GM21360 (cell line): ENCODE measurements at regions not wholly inside any gene's neighbourhood (a gene's known extent, or its start where the extent isn't known, plus 50 kb on each side); places are given as distances from the start of the nearest gene placed in this dataset.
"Not testable (repeated sequence)": the region's sequence is repeated elsewhere in the genome, so short reads cannot be mapped to it uniquely, and the experiment has no call there.

ENCODE experiments used
- ATAC-seq: cut with Tn5 transposase; IDR thresholded peaks from one replicate; pipeline ENCODE4 v1.9.1; 2021; ENCODE audit warnings: mild to moderate bottlenecking, moderate library complexity; ENCODE audit not compliant: unreplicated experiment

DNA sequence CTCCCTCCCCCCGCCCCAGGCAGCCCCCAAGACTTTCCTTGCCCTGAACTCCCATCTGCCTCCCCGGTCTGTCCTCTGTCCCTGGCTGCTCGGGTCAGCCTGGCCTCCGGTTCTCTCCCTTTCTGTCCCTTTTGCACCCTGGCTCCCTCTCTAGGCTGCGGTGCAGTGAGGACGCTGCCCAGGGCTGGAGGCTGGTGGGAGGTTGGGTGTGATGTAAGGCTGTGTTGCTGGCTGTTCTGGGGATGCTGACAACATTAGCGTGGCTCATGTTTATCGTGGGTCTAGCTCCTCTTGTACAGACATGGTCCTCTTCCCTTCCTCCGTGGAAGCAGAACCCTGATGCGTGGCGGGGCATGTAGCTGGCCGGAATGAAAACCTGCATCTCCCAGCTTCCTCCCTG, 357.5 kb downstream of the CNTNAP3B start:
- ATAC-seq: not testable (repeated sequence)

DNA sequence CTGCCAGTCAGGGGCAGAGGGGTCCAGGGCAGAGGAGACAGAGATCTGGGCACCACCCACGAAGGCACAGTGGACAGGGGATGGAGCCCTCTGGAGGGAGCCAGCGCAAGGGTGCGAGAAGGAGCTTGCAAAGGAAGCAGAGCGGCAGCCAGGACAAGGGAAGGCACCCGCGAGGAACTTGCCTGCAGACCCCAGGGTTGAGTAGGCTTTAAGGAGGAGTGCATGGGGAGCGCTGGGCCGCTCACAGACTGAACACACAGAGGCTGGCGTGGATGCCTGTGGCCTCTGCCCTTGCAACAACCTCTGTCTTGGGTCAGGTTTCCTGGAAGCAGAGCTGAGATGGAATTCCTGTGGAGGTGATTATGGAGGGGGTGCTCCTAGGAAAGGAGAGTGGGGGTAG, 374.4 kb downstream of the CNTNAP3B start:
- not testable (repeated sequence) for ATAC-seq

DNA sequence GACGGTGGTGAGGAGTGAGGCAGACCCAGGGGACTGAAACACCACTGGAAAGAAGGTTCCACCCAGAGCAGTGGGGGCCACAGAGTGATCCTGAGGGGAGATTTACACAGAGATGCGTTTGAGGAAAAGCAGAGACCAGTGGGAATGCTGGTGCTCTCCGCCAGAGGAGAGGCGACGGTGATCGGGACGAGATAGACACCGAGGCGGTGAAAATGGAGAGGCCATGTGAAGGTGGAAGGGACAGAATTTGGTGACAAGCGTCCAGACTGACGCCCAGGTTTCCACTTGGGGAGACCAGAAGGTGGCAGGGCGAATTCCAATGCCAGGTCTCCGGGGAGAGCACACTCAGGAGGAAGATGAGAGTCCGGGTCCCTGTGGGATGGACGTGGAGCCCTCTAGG, 374.8 kb downstream of the CNTNAP3B start:
- not testable (repeated sequence) for ATAC-seq

DNA sequence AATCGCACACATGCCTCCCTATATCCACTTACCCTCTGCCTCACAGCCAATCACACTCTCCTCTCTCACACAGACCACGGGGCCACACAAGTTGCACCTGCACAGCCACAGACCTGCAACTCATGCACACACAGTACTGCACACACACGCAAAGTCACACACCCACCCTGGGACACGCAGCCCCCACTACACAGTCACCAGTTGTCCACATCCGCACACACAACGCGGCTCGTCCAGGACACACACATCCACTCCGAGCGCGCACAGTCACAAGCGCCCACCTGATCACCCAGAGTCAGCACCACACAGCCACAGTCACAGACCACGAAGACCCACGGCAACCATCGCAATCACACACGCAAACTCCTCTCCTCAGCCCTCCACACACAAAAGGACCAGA, 387.3 kb downstream of the CNTNAP3B start:
- not testable (repeated sequence) for ATAC-seq

DNA sequence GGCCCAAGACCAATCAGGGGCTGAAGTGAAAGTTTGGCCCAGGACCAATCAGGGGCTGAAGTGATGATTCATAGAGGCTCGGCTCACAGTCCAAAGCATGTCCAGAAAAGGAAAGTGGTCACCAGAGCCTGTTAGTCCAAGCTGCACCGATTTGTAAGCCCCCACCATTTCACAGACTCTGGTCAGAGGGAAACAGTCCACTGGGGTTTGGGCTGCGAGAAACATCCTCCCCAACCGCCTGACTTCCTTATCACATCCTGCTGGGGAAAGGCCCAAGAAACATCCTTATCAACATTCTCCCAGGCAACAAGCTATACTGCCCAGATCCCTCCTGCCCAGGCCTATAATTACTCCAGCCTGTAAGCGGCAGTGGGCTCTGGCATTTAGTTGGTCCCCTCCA, 388.1 kb downstream of the CNTNAP3B start:
- ATAC-seq: not testable (repeated sequence)

DNA sequence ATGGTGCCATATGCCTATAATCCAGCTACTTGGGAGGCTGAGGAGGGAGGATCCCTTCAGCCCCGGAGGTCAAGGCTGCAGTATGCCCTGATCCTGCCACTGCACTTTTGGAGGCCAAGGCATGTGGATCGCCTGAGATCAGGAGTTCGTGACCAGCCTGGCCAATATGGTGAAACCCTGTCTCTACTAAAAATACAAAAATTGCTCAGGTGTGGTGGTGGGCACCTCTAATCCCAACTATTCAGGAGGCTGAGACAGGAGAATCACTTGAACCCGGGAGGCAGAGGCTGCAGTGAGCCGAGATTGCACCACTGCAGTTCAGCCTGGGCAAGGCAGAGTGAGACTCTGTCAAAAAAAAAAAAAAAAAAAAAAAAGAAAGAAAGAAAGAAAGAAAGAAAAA, 390.5 kb downstream of the CNTNAP3B start:
- ATAC-seq: not testable (repeated sequence)

DNA sequence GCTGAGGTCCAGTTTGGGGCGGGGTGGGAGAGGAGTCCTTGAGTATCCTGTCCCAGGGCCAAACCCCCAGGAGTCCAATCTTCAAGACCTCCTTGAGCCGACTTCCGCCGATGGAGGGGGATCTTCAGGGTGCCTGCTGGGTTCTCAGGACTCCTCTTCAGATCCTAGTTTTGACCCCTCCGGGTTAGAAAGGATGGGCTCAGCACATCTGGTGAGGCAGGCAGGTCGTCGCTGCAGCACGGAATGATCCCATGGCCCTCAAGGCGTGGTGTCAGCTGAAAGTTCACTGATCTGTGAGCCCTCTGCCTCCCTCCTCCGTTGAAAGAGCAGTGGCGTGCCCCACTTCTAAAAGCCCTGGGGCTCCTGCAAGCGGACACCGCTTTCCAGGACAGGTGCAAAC, 430.0 kb downstream of the CNTNAP3B start:
- not testable (repeated sequence) for ATAC-seq

DNA sequence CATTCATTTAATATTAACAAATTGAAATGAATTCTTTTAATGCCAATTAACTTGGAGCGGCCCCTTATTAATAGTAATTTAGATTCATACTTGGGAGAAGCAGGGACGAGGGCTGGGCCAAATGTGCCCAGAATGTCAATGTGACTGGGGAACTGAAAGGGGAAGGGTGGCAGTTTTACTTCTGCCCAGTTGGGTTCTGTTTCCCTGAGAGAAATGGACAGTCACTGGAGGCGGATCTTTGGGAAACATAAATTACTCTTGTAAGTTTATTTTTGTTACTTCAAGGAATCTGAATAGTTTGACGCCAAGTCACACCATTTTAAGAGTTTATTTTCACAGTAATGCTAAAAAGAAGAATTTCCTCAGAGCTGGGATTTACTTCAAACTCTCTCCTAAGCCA, 432.1 kb downstream of the CNTNAP3B start:
- ATAC-seq: not testable (repeated sequence)

DNA sequence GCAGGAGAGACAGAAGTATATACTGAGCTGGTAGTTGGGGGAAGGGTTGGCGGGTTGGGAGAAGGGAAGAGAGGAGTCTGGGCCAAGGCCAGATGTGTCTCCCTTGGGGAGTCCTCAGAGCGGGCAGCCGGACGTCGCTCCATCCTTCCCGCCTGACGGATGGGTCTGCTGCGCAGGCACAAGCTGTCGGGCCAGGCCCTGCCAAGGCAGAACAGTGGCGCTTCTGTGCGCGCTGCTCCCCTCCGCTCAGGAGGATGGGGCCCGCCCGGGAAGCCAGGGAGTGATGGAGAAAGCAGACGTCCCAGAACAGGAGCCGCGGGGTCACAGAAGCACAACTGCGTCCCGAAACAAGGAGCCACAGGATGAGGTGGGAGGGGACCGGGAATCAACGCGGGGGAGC, 449.9 kb downstream of the CNTNAP3B start:
- not testable (repeated sequence) for ATAC-seq

DNA sequence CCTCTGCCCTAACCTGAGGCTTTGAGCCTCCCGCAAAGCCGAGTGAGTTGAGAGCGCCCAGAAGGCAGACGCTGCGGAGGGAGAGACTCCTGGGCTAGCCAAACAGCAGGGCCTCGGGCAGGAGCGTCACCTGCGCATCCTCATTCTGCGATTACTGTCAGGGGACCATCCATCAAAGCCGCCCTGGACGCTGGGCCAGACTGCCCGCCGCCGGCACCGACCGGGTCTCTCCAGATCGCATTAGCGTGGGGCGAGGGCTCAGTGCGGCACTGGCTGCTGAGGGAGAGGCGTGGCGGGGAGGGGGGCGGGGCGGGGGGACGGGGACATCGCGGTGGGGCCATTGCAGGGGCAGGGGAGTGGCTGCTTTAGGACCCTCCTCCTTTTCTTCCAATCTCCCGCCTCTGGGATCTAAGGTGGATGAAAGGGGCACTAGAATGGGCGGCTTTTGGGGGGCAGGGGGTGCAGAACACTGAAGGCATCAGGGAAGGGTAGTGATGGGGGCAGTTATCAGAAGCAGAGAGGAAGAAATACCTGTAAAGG, 465.7 kb downstream of the CNTNAP3B start:
- not testable (repeated sequence) for ATAC-seq

DNA sequence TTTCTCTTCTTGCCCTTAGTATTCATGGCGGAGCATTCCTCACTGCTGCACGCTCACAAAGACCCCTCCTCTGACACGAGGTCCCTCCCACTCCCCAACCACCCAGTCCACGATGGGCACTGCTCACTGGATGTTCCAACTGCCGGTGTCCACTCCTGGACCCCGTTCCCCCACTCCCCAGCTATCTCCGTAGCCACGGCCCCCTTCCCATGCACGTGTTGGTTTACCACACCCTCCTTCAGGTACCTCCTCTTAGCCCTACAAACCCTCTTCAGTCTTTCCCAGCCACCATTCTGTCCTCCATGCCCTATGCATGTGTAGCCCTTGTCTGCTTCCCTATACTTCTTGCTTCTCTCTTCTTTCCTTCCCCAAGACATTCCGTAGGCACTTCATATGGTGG, 469.6 kb upstream of the ZNG1F start:
- not testable (repeated sequence) for ATAC-seq

DNA sequence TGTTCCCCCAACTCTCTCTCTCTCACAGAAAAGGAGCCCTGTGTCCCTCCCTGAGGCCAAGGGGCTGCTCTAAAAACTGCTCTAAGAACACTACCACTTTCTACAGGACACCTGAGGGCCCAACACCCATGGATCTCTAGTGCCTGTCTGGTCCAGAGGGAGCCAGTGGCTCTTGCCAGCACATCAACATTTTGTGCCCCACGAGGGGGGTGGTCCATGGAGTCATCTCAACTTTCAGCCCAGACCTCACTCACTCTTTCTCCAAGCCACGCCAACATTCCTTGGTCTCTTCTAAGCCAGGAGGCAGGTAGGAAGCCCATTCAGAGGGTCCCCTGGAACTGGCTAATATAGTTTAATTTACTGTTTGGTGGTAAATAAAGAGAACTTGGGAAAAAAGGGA, 469.0 kb upstream of the ZNG1F start:
- ATAC-seq: not testable (repeated sequence)

DNA sequence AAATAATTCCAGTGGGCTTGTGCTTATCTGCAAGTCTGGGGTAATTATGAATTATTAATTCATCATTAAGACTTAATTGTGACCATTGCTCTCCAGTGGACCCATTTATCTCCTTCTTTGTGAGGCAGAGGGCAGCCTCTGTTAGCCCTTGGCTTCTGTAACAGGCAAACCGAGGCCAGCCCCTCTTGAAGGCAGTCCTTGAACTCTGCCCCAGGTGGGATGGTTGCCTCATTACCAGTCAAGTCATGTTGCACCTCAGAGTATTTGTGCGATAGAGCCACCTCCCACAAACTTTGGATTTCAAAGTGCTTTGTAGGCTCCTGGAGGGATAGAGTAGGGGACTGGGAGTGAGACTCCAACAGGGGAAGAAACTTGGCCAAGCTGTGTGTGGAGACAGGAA, 468.0 kb upstream of the ZNG1F start:
- ATAC-seq: not testable (repeated sequence)

DNA sequence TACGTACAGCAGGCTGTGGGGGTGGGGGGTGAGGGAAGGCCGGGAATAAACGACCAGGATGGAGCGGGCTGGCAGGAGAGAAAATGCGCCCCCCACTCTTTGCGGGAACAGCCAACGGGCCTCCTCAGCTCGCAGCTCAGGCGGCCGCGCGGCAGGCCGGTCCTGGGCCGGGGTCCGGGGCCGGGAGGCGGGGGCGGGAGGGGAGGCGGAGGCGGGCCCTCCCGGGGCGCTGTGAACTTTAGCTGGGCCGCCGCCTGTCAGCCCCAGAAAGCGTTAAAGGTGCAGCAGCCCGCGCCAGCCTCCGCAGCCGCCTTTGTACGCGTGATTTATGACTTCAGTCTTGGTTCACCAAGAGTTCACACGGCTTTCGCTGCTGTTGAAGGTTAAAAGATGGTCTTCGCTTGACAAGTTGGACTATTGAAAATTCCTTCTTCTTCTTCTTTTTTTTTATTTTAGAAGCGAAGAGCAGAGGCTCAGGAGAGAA, 466.0 kb upstream of the ZNG1F start:
- ATAC-seq: not testable (repeated sequence)

DNA sequence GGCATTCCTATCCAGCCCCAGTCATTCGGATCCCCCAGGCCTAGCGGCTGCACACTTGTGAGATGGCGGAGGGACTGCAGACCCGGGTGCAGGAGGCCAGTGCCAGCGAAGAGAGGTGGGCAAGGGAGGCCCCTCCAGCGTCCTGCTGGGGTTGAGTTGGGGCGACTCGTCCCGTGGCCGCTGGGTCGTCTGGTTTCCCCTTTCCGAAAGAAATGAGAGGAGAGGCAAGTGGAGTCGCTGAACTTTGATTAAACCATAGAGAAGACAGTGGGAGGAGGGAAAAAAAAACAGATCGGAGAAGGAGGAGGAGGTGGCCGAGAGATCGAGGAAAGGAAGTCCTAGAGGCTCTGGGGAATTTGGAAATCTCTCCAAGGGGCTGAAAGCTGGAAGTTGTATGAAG, 465.2 kb upstream of the ZNG1F start:
- ATAC-seq: not testable (repeated sequence)

DNA sequence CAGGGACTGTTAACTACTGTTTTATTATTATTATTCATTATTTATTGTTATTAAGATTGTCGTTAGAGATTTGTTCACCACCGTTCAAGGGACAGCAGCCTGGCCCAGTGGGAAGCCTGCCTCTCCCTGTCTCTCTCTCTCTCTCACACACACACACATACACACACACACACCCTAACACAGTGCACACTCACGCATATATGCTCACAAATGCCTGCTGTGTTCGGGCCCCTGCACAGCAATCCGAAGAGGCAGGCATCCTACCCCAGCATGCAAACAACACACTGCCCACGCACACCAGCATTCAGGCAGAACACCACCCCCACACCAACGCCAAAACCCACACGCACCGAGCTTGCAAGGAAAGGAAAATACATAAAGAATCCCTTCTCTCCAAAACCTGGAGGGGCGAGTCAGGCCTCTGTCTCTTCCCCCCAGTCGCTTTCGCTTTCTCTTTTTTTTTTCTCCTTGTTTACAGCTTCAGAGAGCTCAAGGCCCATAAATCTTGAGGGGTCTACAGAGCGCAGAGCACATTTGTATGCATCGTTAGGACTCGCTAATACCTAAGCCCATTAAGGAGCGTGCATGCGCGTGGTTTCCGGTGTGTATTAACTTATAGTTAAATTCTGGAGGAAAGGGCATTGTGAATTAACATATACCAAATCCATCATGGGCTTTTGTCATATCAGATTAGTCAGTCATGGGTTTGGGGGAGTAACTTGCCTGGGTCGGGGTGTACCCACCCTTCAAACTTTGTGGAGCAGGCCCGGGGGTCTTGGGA, 464.6 kb upstream of the ZNG1F start:
- not testable (repeated sequence) for ATAC-seq

DNA sequence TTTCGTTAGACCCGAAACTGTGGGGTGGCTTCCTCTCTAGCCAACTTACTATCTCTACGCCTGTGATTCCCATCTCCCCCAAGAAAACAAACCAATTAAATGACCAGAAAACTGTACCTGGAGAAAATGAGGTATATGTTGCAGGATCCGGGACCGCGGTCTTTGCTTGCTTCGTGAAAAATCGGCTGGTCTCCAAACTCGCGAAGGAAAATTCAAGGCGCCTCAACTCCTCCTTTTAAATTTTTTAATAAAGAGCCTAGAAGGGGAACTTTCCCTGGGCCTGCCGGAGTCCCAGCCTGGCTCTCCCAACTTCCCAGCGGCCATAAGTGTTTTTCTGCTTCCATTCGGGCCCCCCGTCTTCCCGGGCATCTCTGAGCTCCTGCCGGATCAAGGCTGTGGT, 463.7 kb upstream of the ZNG1F start:
- not testable (repeated sequence) for ATAC-seq

DNA sequence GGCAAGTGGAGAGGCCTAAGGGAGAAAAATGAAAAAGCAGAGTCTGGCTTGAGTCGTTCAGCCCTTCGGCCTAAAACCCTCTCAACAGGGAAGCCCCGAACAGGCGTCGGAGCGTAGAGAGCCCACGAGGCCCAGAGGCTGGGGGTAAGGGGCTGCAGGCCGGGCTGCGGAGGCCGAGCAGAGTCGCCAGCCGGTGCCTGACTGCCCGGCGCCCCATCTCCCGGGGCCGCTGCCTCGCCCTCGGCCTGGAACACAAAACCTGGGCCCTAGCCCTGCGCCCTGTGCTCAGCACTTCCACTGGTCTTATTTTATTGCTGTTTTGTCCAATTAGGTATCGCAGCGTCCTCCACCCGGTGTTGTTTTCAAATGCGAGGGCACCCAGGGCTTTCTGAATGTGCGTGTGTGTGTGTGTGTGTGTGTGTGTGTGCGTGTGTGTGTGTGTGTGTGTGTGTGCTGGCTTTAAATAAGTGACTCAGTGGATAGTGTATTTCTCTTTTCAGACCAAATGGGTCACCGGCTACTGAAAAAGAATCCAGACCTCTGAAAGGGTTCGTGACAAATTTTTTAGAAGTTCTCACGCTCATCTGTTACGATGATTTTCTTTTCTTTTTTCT, 463.1 kb upstream of the ZNG1F start:
- not testable (repeated sequence) for ATAC-seq

DNA sequence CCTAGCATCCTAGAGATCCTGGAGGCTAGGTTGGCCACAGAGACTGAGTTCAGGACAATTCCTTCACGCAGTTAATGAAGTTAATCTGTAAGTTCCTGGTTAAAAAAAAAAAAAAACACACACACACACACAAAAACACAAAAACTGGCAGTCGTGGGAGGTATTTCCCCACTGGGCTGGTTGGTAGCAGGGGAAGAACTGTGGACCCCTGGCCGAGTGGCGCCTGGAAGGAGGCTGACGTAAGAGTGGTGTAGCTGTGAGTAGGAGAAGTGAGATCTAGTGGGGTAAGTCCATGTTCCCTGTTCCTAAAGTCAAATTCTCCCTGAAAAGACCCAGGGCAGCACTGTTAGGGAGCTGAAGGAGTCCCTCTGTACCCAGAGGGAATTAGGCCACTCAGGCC, 461.0 kb upstream of the ZNG1F start:
- not testable (repeated sequence) for ATAC-seq

DNA sequence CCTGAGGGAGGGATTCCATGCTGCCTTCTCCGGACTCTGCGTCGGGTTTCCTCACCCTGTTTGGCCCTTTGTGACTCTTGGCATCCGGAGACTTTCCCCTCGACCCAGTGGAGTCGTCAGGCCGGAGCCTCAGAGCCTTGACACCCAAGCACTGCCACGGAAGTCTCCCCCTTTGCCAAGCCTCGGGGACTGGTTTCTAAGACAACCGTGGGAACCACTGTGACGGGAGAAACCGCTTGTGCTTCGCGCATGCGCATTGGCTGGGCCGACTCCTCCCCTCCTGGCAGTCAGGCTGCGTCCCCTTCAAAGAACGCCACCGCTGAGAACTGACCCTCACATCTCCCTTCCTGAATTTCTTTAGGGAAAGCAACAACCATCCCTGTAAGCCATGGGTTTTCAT, 459.4 kb upstream of the ZNG1F start:
- not testable (repeated sequence) for ATAC-seq

DNA sequence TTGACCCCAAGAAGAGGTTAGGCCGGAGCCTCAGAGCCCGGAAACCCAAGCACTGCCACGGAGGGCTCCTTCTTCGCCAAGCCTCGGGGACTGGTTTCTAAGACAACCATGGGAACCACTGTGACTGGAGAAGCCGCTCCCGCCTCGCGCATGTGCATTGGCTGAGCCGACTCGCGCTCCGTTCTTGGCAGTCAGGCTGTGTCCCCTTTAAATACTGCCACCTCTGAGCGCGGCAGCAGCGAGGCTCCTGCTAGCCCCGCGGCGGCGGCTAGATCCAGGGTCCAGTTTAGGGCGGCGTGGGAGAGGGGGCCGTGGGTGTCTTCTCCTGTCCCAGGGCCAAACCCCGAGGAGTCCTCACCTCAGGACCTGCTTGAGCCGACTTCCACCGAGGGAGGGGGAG, 457.1 kb upstream of the ZNG1F start:
- not testable (repeated sequence) for ATAC-seq
